ENCODE measurements at regions not wholly inside any gene's neighbourhood (a gene's known extent, or its start where the extent isn't known, plus 50 kb on each side); places are given as distances from the start of the nearest gene placed in this dataset.

GRCh38 chr6:112903361-112903760, 556.2 kb downstream of the RFPL4B start:
- Histone ChIP-seq H3K27me3 (ENCODE audit: insufficient read depth, poor library complexity, severe bottlenecking) (no peaks in the 10 kb centered on the region), H3K27ac (replicated peaks) (no peak overlapping the region), H3K4me3 (replicated peaks; ENCODE audit: insufficient read depth, low read length) (no peak overlapping the region)
- TF ChIP-seq GABPA (IDR thresholded peaks at IDR 0.05; ENCODE audit: low read depth) (no peak), REST (IDR thresholded peaks at IDR 0.05; ENCODE audit: insufficient replicate concordance, low read depth) (no peak), SPI1 (IDR thresholded peaks at IDR 0.05; ENCODE audit: borderline replicate concordance, low read depth) (no peak), POLR2AphosphoS5 (IDR thresholded peaks at IDR 0.05; ENCODE audit: low read depth) (no peak)
- TF ChIP-seq, protein P1, sequence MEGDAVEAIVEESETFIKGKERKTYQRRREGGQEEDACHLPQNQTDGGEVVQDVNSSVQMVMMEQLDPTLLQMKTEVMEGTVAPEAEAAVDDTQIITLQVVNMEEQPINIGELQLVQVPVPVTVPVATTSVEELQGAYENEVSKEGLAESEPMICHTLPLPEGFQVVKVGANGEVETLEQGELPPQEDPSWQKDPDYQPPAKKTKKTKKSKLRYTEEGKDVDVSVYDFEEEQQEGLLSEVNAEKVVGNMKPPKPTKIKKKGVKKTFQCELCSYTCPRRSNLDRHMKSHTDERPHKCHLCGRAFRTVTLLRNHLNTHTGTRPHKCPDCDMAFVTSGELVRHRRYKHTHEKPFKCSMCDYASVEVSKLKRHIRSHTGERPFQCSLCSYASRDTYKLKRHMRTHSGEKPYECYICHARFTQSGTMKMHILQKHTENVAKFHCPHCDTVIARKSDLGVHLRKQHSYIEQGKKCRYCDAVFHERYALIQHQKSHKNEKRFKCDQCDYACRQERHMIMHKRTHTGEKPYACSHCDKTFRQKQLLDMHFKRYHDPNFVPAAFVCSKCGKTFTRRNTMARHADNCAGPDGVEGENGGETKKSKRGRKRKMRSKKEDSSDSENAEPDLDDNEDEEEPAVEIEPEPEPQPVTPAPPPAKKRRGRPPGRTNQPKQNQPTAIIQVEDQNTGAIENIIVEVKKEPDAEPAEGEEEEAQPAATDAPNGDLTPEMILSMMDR (IDR thresholded peaks at IDR 0.05; ENCODE audit: insufficient read depth, low read length) = no peak
- DNase-seq (ENCODE audit: low read depth in 1 of 2, low spot score in 1 of 2) = no peak

- no peak overlapping the region for H3K27ac ChIP-seq (replicated peaks)
- no peak for DNase-seq (ENCODE audit: low read depth in 1 of 2, low spot score in 1 of 2)
- H3K27me3 ChIP-seq (ENCODE audit: insufficient read depth, poor library complexity, severe bottlenecking) = no peaks in the 10 kb centered on the region
- H3K4me3 ChIP-seq (replicated peaks; ENCODE audit: insufficient read depth, low read length) = no peak overlapping the region
- TF ChIP-seq POLR2AphosphoS5 (IDR thresholded peaks at IDR 0.05; ENCODE audit: low read depth) (no peak), SPI1 (IDR thresholded peaks at IDR 0.05; ENCODE audit: borderline replicate concordance, low read depth) (no peak), GABPA (IDR thresholded peaks at IDR 0.05; ENCODE audit: low read depth) (no peak), REST (IDR thresholded peaks at IDR 0.05; ENCODE audit: insufficient replicate concordance, low read depth) (no peak)
- TF ChIP-seq, protein P1 (IDR thresholded peaks at IDR 0.05; ENCODE audit: insufficient read depth, low read length) = no peak
Measured at GRCh38 chr6:112906726-112907125, 559.6 kb downstream of the RFPL4B start.

GRCh38 chr6:112909781-112910180, 562.7 kb downstream of the RFPL4B start:
- TF ChIP-seq, protein P1 (IDR thresholded peaks at IDR 0.05; ENCODE audit: insufficient read depth, low read length) = no peak
- TF ChIP-seq GABPA (IDR thresholded peaks at IDR 0.05; ENCODE audit: low read depth) (no peak), REST (IDR thresholded peaks at IDR 0.05; ENCODE audit: insufficient replicate concordance, low read depth) (no peak), SPI1 (IDR thresholded peaks at IDR 0.05; ENCODE audit: borderline replicate concordance, low read depth) (no peak), POLR2AphosphoS5 (IDR thresholded peaks at IDR 0.05; ENCODE audit: low read depth) (no peak)
- Histone ChIP-seq H3K27me3 (ENCODE audit: insufficient read depth, poor library complexity, severe bottlenecking) (no peaks in the 10 kb centered on the region), H3K4me3 (replicated peaks; ENCODE audit: insufficient read depth, low read length) (no peak overlapping the region), H3K27ac (replicated peaks) (no peak overlapping the region)
- no peak for DNase-seq (ENCODE audit: low read depth in 1 of 2, low spot score in 1 of 2)
